SU-DHL-6 (cell line): ENCODE measurements at regions not wholly inside any gene's neighbourhood (a gene's known extent, or its start where the extent isn't known, plus 50 kb on each side); places are given as distances from the start of the nearest gene placed in this dataset.

Source experiments
- CTCF ChIP-seq: fragments of 200-600 bp; sonication (generic); IDR thresholded peaks from one replicate; pipeline ENCODE4 v1.5.1; 2017; ENCODE audit warnings: antibody characterized with exemption, mild to moderate bottlenecking, low read length, moderate library complexity; ENCODE audit not compliant: insufficient read depth, poor library complexity, severe bottlenecking
- EZH2phosphoT487 ChIP-seq: fragments of 200-600 bp; sonication (generic), shearing (Covaris generic); conservative IDR thresholded peaks from 2 replicates; pipeline ENCODE4 v1.6.1; 2018; ENCODE audit warnings: mild to moderate bottlenecking, antibody characterized with exemption, low read length, moderate library complexity, mixed read lengths

GRCh38 chr2:42979870-42980763 lies 187.7 kb upstream of the HAAO start:
- TF ChIP-seq CTCF (no peak), EZH2phosphoT487 (no peak)
